SK-N-SH treated with all-trans-retinoic acid at 6 μM for 48 hours (cell line): ENCODE measurements at regions not wholly inside any gene's neighbourhood (a gene's known extent, or its start where the extent isn't known, plus 50 kb on each side); places are given as distances from the start of the nearest gene placed in this dataset.

ENCODE experiments used
- GLIS3 ChIP-seq: fragments of 250-450 bp; sonication (Bioruptor Pico); IDR thresholded peaks from 2 replicates; pipeline ENCODE4 v1.5.0; 2020; ENCODE audit warnings: mild to moderate bottlenecking, moderate library complexity
- OSR1 ChIP-seq: fragments of 250-450 bp; sonication (Bioruptor Pico); IDR thresholded peaks from 2 replicates; pipeline ENCODE4 v1.8.0; 2022; ENCODE audit warnings: moderate library complexity, mild to moderate bottlenecking, inconsistent platforms
- RARB ChIP-seq: fragments of 250-450 bp; sonication (Bioruptor Pico); IDR thresholded peaks from 2 replicates; pipeline ENCODE4 v1.8.0; 2021; ENCODE audit warnings: mild to moderate bottlenecking, moderate library complexity
- ZFP30 ChIP-seq: fragments of 450-650 bp; formaldehyde crosslinking; IDR thresholded peaks from 2 replicates; pipeline ENCODE4 v1.5.0; 2022; ENCODE audit warnings: mild to moderate bottlenecking, moderate library complexity
- ZNF70 ChIP-seq: fragments of 450-650 bp; formaldehyde crosslinking; IDR thresholded peaks from 2 replicates; pipeline ENCODE4 v1.5.0; 2020; ENCODE audit warnings: mild to moderate bottlenecking, moderate library complexity
- ZNF8 ChIP-seq: fragments of 450-650 bp; formaldehyde crosslinking; IDR thresholded peaks from 2 replicates; pipeline ENCODE4 v1.5.0; 2020; ENCODE audit warnings: mild to moderate bottlenecking, moderate library complexity
- TF ChIP-seq, protein P1 (sequence below): fragments of 250-450 bp; sonication (Bioruptor Pico); IDR thresholded peaks from 2 replicates; pipeline ENCODE4 v1.5.0; 2020; ENCODE audit warnings: mild to moderate bottlenecking, moderate library complexity
- TF ChIP-seq, protein P2 (sequence below): fragments of 250-450 bp; sonication (Bioruptor Pico); IDR thresholded peaks from 2 replicates; pipeline ENCODE4 v1.8.0; 2020; ENCODE audit warnings: mild to moderate bottlenecking, moderate library complexity, borderline replicate concordance
- TF ChIP-seq, protein P3 (sequence below): fragments of 250-450 bp; sonication (Bioruptor Pico); IDR thresholded peaks from 2 replicates; pipeline ENCODE4 v1.5.1; 2020; ENCODE audit warnings: low read depth, mild to moderate bottlenecking, moderate library complexity

DNA sequence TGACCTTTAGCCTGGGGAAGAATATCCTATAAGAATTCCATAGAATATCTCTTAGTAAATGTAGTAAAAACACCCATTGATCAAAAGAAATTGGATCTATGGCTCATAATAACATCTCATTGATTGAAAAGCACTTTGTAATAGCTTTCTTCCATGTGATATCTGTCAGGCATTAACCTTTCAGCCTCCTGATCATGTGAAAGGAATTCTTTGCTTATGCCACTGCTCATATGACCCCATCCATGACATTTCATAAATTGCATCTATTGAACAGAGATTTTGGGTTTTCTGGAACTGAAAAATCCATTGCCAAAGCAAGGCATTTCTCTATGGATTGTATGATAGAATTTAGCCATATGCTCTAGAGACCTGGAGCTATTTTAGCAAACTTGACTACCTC, 519.3 kb upstream of the PFKP start:
- TF ChIP-seq ZNF70 (CRISPR knock-in tag): no peak
- TF ChIP-seq, protein P1, sequence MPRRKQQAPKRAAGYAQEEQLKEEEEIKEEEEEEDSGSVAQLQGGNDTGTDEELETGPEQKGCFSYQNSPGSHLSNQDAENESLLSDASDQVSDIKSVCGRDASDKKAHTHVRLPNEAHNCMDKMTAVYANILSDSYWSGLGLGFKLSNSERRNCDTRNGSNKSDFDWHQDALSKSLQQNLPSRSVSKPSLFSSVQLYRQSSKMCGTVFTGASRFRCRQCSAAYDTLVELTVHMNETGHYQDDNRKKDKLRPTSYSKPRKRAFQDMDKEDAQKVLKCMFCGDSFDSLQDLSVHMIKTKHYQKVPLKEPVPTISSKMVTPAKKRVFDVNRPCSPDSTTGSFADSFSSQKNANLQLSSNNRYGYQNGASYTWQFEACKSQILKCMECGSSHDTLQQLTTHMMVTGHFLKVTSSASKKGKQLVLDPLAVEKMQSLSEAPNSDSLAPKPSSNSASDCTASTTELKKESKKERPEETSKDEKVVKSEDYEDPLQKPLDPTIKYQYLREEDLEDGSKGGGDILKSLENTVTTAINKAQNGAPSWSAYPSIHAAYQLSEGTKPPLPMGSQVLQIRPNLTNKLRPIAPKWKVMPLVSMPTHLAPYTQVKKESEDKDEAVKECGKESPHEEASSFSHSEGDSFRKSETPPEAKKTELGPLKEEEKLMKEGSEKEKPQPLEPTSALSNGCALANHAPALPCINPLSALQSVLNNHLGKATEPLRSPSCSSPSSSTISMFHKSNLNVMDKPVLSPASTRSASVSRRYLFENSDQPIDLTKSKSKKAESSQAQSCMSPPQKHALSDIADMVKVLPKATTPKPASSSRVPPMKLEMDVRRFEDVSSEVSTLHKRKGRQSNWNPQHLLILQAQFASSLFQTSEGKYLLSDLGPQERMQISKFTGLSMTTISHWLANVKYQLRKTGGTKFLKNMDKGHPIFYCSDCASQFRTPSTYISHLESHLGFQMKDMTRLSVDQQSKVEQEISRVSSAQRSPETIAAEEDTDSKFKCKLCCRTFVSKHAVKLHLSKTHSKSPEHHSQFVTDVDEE (CRISPR knock-in tag): no peak
- TF ChIP-seq, protein P2, sequence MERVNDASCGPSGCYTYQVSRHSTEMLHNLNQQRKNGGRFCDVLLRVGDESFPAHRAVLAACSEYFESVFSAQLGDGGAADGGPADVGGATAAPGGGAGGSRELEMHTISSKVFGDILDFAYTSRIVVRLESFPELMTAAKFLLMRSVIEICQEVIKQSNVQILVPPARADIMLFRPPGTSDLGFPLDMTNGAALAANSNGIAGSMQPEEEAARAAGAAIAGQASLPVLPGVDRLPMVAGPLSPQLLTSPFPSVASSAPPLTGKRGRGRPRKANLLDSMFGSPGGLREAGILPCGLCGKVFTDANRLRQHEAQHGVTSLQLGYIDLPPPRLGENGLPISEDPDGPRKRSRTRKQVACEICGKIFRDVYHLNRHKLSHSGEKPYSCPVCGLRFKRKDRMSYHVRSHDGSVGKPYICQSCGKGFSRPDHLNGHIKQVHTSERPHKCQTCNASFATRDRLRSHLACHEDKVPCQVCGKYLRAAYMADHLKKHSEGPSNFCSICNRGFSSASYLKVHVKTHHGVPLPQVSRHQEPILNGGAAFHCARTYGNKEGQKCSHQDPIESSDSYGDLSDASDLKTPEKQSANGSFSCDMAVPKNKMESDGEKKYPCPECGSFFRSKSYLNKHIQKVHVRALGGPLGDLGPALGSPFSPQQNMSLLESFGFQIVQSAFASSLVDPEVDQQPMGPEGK (CRISPR knock-in tag): no peak
- TF ChIP-seq, protein P3, sequence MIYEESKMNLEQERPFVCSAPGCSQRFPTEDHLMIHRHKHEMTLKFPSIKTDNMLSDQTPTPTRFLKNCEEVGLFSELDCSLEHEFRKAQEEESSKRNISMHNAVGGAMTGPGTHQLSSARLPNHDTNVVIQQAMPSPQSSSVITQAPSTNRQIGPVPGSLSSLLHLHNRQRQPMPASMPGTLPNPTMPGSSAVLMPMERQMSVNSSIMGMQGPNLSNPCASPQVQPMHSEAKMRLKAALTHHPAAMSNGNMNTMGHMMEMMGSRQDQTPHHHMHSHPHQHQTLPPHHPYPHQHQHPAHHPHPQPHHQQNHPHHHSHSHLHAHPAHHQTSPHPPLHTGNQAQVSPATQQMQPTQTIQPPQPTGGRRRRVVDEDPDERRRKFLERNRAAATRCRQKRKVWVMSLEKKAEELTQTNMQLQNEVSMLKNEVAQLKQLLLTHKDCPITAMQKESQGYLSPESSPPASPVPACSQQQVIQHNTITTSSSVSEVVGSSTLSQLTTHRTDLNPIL (CRISPR knock-in tag): no peak
- TF ChIP-seq ZFP30: no peak
- TF ChIP-seq GLIS3 (CRISPR knock-in tag): no peak
- no peak for TF ChIP-seq OSR1 (CRISPR knock-in tag)
- TF ChIP-seq RARB (CRISPR knock-in tag): no peak
- no peak for TF ChIP-seq ZNF8
